Right lobe of liver (tissue), 4 donors: ENCODE measurements at regions not wholly inside any gene's neighbourhood (a gene's known extent, or its start where the extent isn't known, plus 50 kb on each side); places are given as distances from the start of the nearest gene placed in this dataset.

Experiments
- CTCF ChIP-seq, 4 donors: fragments of 200-600 bp in 3 of 4; fragments of 450-650 bp in 1 of 4; IDR thresholded peaks; one replicate each; pipeline versions ENCODE4 v1.5.1 to v1.8.0; 2016 to 2022; ENCODE audit warnings: antibody characterized with exemption in 4 of 4, mild to moderate bottlenecking in 2 of 4
- POLR2A ChIP-seq: fragments of 450-650 bp; IDR thresholded peaks from one replicate; pipeline ENCODE4 v1.6.1; 2017; ENCODE audit warnings: antibody characterized with exemption, mild to moderate bottlenecking
- donor health status: DM: no; HTN: no; CAD: no.
- donor health status: DM: no; HTN: no; CAD: no.
- donor health status: DM: no; HTN: yes; CAD: no.

DNA sequence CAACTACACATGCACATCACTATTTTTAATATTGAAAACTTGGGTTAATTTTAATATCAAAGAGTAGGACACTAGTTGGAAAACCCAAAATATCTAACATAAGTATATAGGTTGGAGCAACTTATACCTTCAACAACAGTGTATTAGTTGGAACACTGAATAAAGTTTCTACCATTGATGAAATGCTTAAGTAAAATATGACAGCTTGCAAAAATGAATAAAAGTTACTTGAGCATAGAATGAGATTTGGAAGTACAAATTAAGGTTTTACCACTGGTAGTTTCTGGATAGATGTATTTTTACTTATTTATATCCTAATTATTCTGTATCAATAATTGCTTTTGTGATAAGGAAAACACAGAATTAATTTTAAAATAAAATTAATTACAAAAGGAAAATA, 1079.6 kb downstream of the ADGRL3 start:
- TF ChIP-seq CTCF (IDR thresholded peaks at IDR 0.05) (no peak), POLR2A (no peak)
